HG02870 (cell line): ENCODE measurements at regions not wholly inside any gene's neighbourhood (a gene's known extent, or its start where the extent isn't known, plus 50 kb on each side); places are given as distances from the start of the nearest gene placed in this dataset.

ENCODE experiments used
- ATAC-seq: cut with Tn5 transposase; IDR thresholded peaks from one replicate; pipeline ENCODE4 v1.9.1; 2021; ENCODE audit warnings: mild to moderate bottlenecking, moderate library complexity; ENCODE audit not compliant: unreplicated experiment

DNA sequence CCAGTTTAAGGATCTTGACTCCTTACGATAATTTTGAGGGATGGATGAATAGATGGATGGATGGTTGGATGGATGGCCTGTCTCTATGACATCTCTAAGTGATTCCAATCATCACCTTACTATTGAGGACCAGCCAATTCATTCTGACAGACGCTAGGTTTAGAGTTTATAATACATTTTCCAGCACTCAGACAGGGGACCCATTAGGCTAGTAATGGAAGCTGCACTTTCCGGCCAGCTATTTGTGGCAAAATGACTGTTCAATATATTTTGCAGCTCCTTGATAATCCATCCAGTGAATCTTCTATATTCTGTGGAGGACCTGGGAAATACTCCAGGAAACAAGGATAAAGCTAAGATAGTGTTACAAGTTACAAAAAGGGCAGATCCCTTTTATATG, 262.9 kb downstream of the TDRD15 start:
- no peak for ATAC-seq

DNA sequence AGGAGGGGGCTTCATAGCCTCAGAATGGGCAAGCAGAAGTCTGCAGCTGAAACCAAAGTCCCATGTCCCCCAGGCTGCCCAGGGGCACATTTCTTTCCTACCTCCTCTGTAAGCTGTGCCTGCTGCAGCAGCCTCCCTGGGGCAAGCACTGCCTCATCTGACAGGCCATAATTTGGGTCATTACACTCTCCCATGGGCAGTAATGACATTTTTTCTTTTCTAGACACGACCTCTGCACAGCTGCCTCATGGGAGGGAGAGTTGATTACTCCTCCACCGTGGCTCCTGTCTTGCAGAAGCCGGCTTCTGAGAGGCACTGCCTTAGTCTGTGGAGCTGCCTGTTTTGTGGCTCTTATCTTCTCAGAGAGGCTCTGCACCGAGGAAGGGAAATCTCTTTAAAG, 268.9 kb downstream of the TDRD15 start:
- no peak for ATAC-seq

DNA sequence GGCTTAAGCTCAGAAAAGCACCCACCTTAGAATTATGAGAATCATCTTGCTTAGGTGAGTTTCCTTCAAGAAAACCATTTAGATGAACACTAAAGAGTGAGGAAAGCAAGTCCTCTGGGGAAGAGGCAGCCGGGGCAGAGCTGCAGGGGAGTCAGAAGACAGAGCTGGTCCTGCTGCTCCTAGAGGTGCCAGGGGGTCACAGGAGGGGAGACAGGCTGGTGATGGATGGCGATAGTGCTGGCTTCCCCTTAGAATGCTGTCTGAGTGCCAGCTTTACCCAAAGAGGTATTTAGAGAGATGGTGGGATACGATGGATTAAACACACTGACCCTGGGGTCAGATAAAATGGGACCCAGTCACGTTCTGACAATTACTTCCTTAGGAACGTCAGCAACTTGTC, 269.4 kb downstream of the TDRD15 start:
- ATAC-seq: no peak

DNA sequence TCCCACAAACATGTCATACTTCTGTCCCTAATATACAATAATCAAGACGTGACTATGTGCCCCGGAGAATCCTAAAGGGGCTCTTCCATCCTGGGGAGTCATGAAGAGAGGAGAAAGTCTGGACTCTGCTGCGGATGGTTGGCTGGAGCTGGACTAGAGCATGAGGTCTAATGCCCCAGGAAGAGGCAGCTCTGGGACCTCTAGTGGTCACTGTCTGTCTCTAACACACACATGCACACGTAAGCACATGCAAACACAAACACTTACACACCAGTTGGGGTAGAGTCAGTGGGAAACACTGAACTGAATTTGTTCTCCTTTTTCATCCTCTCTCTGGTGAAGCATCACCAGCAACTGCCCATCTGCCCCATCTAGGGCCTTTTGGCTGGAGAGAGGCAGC, 271.6 kb downstream of the TDRD15 start:
- no peak for ATAC-seq

DNA sequence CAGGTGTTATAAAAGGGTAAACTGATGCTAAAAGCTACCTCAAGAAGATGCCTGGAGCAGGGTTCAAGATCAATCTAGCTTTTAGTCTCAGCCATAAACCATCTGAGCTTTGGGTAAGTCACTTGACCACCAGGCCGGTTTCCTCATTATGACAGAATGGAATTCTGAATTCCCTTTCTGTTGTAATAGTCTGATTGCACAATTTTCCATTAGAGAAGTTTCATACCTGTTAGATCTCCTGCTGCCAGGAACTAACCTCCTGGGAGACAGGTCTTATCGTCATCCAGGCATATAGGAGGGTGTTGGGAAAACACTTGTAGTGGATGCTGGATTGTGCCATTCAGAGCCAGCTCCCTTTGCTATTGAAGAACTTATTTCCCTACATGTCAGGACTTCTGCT, 272.5 kb downstream of the TDRD15 start:
- ATAC-seq: no peak

DNA sequence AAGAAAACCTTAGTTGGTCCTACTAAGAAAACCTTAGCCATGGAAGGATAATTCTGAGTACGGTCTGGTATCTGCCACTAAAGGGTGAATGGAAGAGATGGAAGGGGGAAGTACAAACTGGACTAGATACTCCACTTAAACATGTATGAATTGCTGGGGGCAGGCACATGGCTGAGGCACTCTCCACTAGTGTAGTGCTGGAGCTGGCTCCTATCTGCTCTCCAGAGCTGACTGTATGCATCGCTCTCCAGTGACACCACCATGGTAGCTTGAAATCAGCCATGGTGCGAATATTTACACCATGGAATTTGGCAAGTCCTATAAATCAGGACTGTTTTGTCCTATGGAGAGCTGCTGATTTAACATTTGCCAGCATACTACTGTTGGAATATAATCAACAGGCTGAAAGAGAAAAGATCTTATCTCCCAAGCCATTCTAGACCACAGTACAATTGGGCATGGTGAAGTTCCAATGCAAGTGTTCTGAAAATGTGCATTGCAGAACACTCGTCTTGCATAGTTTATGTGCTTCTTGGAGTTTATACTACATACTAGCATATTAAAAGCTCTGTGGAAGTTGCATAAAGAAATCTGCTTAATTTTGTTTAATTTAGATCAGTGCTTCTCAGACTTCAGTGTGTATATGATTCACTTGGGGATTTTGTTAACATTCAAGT, 277.4 kb downstream of the TDRD15 start:
- ATAC-seq: no peak

DNA sequence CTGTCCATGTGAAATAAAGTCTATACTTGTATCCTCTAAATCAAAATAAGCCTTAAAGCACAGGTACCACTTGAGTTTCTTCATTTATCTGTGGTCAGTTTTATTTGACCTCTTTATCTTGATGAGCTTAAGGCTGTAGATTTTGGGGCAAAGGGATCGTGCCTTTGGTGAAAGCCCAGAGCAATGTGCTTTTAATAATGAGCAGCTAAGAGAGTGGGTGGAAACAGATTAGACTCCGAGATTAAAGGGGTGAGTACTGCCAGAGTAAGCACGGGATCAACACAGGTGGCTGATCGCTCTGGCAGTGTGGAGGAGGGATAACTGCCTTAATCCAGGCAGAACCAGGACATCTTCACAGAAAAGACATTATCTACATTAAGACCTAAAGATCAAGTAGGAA, 280.4 kb downstream of the TDRD15 start:
- no peak for ATAC-seq

DNA sequence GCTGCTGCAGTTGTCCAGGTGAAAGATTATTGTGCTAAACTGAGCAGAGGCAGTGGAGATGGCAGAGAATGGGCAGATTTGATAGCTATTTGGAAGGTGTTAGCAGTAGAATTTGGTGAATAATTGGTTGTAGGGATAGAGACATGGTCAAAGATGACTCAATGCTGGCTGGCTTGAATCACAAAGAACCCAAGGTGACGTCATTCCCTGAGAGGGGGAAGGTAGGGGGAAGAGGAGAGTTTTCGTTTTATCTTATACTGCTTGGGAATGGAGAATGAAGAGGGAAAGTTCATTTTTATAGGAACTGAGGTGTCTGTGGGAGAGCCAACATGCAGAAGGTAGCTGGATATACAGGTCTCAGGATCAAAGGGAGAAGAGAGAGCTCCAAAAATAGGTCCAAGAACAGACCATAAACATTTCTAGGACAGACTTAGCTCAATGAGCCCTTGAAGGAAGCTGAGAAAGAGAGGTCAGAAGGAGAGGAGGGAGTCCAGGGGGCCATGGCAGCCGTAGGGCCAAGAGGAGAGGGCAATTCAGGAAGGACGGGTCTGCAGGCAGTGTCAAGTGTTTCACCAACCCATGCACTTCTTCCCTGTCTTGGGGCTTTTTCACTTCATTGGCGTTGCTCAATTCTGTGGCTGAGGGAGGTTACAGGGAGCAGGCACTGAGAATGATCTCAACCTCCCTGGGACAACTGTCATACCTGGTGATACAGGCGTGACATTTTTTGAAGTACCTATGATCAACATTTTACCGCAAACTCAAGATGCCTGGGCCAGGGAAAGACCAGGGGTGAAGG, 281.3 kb downstream of the TDRD15 start:
- ATAC-seq: no peak

DNA sequence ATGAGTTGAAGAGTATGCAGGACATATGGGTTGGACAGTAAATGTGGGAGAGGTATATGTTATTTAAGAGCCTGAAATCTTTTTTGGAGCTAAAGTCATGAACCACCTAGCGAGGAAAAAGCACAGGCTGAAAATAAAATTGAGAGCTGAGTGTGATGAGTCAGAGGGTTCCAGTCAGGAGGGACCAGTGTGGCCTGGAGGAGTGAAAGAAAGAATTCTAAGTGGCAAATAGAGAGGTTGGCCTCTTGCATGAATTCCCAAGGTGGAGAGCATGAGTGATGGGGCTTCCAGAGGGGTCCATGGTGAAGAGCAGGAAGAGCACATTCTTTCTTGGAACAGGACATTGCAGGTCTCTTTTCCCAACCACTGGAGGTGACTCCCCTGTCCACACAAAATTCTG, 282.6 kb downstream of the TDRD15 start:
- ATAC-seq: no peak

DNA sequence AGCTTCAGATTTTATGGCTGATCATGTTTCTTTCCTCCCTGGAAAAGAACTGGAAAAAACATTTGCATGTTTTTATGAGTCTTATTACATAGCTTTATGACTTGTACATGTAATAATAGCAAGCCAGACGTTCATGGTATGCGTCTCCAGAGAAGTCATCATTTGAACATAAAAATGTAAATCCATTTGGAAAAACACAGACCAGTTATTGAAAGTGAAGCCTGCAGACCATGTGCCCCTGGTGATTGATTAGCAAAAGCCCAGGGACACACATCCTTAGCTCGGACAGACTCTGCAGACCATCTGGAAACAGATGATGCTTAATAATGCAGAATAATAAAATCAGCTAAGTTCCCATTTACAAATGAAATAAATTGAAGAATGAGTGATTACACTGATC, 283.1 kb downstream of the TDRD15 start:
- no peak for ATAC-seq

DNA sequence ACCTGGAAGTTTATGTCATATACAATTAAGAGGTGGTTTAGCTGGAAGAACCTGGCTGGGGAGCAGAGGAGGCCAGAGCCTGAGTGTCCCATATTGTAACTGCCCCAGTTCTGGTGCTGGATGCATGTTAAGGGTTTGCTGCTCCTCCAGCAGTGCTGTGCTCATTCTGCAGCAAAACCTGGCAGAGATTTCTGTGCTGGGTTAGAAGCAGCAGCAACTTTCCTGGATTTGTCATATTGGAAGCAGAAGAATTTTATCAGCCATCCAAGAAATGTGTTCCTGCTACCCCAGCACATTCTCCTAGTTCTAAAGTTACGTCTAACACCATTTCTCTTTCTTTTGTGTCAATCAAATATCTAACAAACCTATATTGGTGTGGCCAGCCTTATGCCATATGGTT, 284.1 kb downstream of the TDRD15 start:
- no peak for ATAC-seq

DNA sequence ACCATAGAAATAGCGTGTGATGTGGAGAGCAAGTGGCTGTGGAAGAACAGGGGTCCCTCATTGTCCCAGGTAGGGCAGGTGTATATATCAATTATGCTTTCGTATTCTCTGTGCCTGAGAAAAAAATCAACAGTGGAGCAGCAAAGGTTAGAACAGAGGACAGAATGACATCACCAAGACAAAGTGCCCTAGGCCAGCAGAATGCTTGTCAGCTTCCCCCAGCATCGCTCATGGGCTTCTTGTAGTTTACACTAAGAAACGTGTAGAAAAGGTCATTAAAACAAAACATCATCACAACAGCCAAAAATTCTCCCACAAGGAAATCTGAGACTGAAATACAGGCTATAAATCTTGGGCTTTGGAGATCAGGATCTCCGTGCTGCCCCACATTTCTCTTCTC, 288.0 kb downstream of the TDRD15 start:
- ATAC-seq: no peak

DNA sequence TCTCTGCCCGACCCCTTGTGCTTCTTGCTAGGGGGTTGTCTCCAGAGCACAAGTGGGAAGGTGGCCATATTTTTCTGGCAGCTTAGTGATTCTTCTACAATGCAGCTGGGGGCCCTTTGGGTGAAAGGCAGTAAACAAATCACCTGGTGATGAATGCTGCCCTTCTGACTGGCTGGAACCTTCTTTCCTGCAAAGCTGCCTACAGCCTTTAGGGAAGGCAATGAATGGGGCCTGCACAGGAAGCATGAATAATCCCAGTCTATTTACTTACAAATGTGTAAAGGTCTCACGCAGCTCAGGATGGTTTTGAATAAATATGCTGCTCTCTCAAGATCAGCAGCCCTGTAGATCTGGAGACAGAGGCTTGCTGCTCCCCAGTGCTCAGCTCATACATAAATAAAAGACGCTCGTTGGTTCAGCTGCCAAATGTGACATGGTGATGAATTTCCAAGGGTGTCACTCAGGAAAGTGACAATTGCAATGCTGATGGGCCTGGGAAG, 289.2 kb downstream of the TDRD15 start:
- no peak for ATAC-seq

DNA sequence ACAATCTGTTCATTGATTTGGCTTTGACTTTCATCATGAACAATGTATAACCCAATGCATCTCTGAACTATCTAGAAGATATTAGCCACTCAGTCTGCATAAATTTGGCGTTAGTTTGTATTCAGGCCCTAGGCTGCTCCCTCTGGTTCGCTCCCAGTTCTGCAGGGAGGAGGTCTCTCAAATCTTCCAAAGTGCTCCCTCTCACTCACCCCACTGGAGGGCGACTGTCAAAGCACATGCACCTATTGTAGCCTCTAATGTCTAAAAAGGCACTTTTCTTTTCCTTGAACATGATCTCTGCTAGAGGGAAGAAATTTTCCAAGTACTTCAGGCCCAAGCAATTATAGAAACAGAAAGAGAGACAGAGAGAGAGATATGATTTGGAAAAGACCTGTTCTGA, 291.5 kb downstream of the TDRD15 start:
- ATAC-seq: no peak

DNA sequence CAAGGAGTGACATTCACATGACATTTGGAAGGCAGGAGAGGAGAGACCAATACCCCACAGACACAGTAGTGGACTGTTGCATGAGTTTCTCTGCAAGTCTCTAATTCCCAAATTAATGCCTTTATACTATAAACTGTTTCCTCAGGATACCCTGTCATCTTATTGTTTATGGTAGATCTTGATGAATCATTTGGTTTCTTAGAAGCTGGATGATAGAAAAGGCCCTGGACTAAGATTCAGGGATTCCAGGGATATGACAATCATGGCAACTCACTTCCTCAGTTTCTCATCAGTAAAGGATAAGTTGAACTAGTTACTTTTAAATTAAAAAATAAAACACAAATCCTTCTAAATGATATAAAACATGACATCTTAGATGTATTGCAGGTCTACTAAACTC, 292.5 kb downstream of the TDRD15 start:
- ATAC-seq: no peak

DNA sequence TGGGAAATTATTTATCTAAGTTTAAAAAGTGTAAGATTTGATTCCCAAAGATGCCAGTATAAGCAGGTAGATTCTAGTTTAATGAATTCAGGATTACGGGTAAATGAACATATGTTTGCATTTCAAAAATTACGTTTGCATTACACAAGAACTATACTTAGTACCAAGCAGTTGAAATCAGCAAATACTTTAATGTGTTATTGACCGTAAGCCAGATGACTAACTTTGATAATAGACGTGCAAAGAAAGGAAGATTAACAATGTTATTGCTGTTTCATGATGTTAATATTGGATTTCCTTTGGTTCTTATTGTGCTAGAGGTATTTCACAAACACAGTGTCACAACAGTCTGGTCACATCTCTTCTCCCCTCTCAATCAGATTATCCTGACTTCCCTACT, 294.7 kb downstream of the TDRD15 start:
- ATAC-seq: no peak

DNA sequence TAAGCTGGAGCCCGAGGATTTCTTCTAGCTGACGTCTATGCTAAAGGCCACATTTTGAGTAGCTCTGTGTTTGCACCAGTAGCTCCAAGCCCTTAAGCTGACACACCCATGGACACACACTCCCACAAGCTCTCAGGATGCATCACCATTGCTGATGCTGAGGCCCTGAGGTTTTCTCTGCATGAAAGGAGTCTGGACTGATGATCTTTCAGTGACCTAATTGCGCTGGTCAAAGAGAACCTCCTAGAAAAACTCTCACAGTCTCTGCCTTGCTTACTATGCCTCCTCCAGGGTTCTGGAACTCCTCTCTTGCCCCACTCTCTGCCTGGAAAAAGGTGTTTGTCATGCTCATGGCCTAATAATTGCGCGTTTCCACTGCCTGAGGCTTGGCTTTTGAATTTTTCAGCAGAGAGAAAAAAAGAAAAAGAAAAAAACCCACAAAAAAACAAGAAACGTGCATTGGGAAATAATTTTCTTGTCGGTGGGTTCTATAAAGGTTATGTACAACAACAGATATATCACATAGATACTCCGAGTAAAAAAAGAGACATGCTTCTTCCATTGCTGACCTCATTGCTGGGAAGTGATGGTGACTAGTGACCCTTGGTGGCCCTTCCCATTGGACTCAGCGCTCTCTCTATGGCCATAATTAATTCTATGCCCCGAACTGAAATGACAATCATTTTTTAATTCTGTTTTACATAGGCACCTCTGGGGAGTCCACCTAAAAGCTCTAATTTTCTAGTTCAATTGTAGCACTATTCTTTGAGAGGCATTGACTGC, 297.0 kb downstream of the TDRD15 start:
- ATAC-seq: no peak

DNA sequence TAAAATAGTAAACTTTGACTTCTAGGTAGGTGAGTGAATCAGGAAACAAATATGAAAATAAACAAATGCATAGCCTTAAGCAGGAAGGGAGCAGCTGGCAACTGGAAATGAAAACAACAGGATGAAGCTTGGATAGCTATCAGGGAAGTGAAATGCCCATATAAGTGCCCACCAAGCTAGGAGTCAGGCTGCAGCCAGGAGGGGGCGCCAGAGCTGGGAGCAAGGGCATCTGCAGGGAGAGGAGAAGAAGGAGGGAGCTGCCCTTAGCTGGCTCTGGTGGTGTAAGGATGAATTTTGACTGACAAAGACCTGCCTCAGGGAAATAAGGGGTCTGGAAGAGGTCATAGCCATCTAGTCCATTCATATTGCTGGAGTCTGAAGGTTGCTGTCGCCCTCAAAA, 298.3 kb downstream of the TDRD15 start:
- no peak for ATAC-seq

DNA sequence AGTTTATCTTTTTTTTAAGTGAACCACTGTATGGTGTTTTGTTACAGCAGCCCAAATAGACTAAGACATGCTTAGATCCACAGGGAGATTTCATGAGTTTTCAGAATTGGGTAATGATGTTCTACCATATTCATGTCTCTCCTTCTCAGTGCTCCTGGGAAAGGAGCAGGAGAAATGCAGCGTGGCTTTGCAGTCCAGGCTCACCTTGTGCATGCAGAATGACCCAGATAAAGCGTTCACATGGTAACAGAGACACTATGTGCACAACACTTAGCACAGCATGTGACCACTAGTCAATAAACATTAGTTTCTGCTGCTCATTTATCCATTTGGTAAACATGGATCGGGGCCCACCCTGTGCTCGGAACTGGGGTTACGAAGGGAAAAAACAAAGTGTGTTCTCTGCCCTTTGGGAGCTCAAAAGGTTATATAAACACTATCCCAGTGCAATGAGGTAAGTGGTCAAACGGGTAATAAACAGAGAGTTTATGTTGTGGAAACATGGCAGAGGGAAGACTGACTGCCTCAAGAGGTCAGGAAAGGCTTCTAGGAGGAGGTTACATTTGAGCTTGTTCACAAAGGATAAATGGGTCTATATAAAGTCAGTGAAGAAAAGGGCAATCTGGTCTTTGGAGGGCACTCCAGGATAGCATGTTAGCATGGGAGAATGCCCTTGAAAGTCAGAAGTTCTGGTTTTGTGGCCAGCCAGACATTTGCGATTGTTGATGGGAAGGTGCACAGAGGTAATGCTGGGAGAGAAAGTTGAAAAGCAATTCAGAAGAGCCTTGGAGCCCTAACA, 299.2 kb downstream of the TDRD15 start:
- ATAC-seq: no peak

DNA sequence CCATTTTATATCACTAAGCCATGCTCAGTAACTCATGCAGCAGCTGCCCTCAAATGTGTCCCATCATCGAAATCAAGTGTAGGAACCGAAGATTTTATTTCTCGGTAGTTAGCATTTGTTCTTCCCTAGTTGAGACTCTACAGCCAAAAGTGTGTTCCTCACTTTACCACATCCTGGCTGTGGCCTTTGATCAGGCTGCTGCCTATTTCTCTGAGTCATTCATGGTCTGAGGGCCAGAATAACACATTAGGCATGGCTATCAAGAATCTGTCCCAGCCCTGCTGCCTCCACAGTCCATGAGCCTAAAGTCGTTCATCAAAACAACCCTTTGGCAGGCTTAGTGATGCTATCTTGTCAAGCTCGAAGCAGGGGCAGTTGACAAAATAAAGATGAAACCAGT, 300.1 kb downstream of the TDRD15 start:
- ATAC-seq: no peak

DNA sequence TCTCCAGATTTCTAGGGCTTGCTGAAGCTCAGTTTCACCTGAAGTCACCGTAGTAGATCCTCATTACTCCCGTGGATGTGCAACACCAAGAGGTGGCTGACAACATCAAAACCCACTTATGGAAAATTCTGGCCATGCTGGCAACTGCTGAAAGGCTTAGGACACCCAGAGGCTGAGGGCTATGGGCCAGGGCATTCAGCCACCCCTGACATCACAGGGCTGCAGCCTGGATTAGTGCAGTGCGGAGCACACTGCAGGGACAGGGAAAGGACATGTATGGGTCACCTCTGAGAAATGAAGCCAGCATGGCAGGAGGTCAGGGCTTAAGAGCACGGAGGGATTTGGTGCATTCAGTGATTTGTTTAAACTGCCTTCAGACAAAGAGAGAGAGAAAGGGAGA, 300.6 kb downstream of the TDRD15 start:
- ATAC-seq: no peak
